Heart left ventricle (tissue), 13 donors: ENCODE measurements at regions not wholly inside any gene's neighbourhood (a gene's known extent, or its start where the extent isn't known, plus 50 kb on each side); places are given as distances from the start of the nearest gene placed in this dataset.

Experiments used
- POLR2A ChIP-seq, 2 donors: fragments of 450-650 bp; IDR thresholded peaks; one replicate each; pipeline ENCODE4 v1.6.1; 2017; ENCODE audit warnings: antibody characterized with exemption in 2 of 2, mild to moderate bottlenecking in 2 of 2, moderate library complexity in 2 of 2
- TF ChIP-seq, protein P1 (sequence below), 12 donors: fragments of 200-600 bp; sonication (generic) in 4 of 12; IDR thresholded peaks; one replicate each; pipeline versions ENCODE4 v1.5.0 to v1.8.0; 2018 to 2022; ENCODE audit warnings: antibody characterized with exemption in 12 of 12, mild to moderate bottlenecking in 5 of 12
- donor health status: ischemic (EF 13 %, LVEDD 7.1; RV severe dilation, severe dysfunction).
- donor health status: DM: no; HTN: yes; CAD: no.
- donor health status: DM: no; HTN: no; CAD: no.
- donor health status: ischemic (EF 25% LVEDD 6.9; RV normal size, moderate dysfunction).
- donor health status: ischemic (EF 25% LVEDD 5.7; RV mildly dilated, moderate dysfunction).
- donor health status: ischemic (EF 35%, LVEDD 5.7; RV mildly dilated, moderate dysfunction).
- donor health status: nonischemic (EF 11% LVEDD 7.7; RV severe dilation, severe dysfunction).
- donor health status: DM: yes; HTN: yes; CAD: no.
- donor health status: PGD.
- donor health status: ischemic (EF 29% LVEDD 5.4; RV normal size, mild dysfunction).
- donor health status: nonischemic (EF 23%, LVEDD 6.1; RV moderate dilation, normal function).

DNA sequence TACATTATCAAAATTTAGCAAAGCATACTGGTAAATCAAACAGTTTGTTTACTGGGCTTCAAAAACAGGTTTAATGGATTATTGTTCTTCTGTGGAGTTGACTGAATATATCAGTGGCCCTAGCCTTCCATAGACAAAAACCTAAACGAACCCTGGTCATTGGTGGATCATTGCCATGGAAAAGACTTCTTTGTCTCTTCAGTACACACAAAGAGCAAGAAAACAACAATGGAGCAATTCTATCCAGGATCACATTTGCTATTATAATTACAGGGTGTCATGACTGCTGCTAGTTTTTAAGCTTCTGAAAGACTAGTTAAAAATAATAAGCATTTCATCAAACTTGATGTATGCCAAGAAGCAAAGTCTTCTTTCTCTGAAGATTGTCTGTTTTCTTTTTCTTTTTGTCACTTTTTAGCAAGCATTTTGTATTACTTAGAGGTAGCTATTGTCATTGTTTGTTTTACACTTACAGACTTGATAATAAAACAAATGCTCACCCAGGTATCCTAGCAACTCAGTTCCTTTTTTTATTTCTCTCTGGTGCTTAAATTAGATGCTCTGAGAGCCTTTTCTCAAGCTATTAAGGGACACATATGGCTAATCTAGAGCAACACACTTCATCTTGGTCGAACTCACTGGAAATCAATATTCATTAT lies 1228.7 kb upstream of the DDX18 start:
- TF ChIP-seq, protein P1, sequence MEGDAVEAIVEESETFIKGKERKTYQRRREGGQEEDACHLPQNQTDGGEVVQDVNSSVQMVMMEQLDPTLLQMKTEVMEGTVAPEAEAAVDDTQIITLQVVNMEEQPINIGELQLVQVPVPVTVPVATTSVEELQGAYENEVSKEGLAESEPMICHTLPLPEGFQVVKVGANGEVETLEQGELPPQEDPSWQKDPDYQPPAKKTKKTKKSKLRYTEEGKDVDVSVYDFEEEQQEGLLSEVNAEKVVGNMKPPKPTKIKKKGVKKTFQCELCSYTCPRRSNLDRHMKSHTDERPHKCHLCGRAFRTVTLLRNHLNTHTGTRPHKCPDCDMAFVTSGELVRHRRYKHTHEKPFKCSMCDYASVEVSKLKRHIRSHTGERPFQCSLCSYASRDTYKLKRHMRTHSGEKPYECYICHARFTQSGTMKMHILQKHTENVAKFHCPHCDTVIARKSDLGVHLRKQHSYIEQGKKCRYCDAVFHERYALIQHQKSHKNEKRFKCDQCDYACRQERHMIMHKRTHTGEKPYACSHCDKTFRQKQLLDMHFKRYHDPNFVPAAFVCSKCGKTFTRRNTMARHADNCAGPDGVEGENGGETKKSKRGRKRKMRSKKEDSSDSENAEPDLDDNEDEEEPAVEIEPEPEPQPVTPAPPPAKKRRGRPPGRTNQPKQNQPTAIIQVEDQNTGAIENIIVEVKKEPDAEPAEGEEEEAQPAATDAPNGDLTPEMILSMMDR (IDR thresholded peaks at IDR 0.05), result no peak
- no peak for TF ChIP-seq POLR2A (IDR thresholded peaks at IDR 0.05)
